Panc1 (cell line): ENCODE measurements at regions not wholly inside any gene's neighbourhood (a gene's known extent, or its start where the extent isn't known, plus 50 kb on each side); places are given as distances from the start of the nearest gene placed in this dataset.

Experiments
- ATAC-seq: fragments of 200-7000 bp; cut with Tn5 transposase; 2 replicates; pipeline ENCODE4 v1.9.1; 2020; ENCODE audit warnings: mild to moderate bottlenecking, moderate library complexity
- BruUV-seq: library from RNA; stranded (reverse); fragments of 400-500 nt; replicated peaks from 2 replicates; lab custom pipeline; 2021; lab: Mats Ljungman, UMichigan
- CTCF ChIA-PET: fragments of 300-600 bp; sonication (Branson Sonifier 250); formaldehyde crosslinking; loops from one replicate; lab custom pipeline; 2022; ENCODE audit warnings: antibody characterized with exemption; lab: Charles Lee
- POLR2A ChIA-PET: fragments of 300-600 bp; sonication (Branson Sonifier 250); formaldehyde crosslinking; loops from one replicate; lab custom pipeline; 2022; ENCODE audit warnings: antibody characterized with exemption; lab: Charles Lee
- DNase-seq: peaks from one replicate; pipeline ENCODE4 v3.0.0-alpha.2; 2010; ENCODE audit warnings: low read depth, low spot score
- H3K27ac ChIP-seq: 2 replicates; pipeline ENCODE4 v1.5.1; 2011; ENCODE audit warnings: mild to moderate bottlenecking, low read length, inconsistent platforms
- H3K27me3 ChIP-seq: fragments of 200-500 bp; sonication (Bioruptor generic); 2 replicates; pipeline ENCODE4 v1.6.0; 2014; ENCODE audit warnings: low read length, inconsistent platforms; ENCODE audit not compliant: control insufficient read depth, insufficient read depth
- H3K36me3 ChIP-seq: fragments of 200-500 bp; sonication (Bioruptor generic); 2 replicates; pipeline ENCODE4 v1.5.1; 2014; ENCODE audit warnings: inconsistent platforms, mild to moderate bottlenecking, low read length, moderate library complexity; ENCODE audit not compliant: control insufficient read depth, insufficient read depth
- H3K4me1 ChIP-seq: 2 replicates; pipeline ENCODE4 v1.5.1; 2011; ENCODE audit warnings: inconsistent platforms, mild to moderate bottlenecking, low read length, moderate library complexity; ENCODE audit not compliant: control insufficient read depth, insufficient read depth
- H3K4me3 ChIP-seq, 2 experiments: 2 replicates each; pipeline ENCODE4 v1.5.1; 2011 to 2012; ENCODE audit warnings: low read depth in 2 of 2, low read length in 2 of 2, mild to moderate bottlenecking in 2 of 2, inconsistent platforms in 1 of 2, moderate library complexity in 1 of 2
- H3K9me3 ChIP-seq: fragments of 200-500 bp; sonication (Bioruptor generic); 2 replicates; pipeline ENCODE4 v1.5.1; 2014; ENCODE audit warnings: low read depth, mild to moderate bottlenecking, inconsistent platforms, low read length, moderate library complexity; ENCODE audit not compliant: control insufficient read depth, insufficient read depth
- POLR2AphosphoS5 ChIP-seq: IDR thresholded peaks from 2 replicates; pipeline ENCODE4 v1.6.1; 2012; ENCODE audit warnings: mild to moderate bottlenecking, low read depth, low read length, moderate library complexity
- SIN3A ChIP-seq: IDR thresholded peaks from 2 replicates; pipeline ENCODE4 v1.6.1; 2012; ENCODE audit warnings: low read depth, mild to moderate bottlenecking, low read length, moderate library complexity, borderline replicate concordance; ENCODE audit not compliant: insufficient read depth
- TCF7L2 ChIP-seq: IDR thresholded peaks from 2 replicates; pipeline ENCODE4 v1.6.1; 2011; ENCODE audit warnings: mild to moderate bottlenecking, low read depth, low read length, inconsistent platforms
- in situ Hi-C: cut with HindIII; loops from 2 replicates; pipeline ENCODE4 v1.10.0; 2016; ENCODE audit warnings: low sequenced_read_pairs, low pct_unique_long_range_greater_than_20kb
- intact Hi-C: fragments of 100-400 bp; cut with micrococcal nuclease; formaldehyde crosslinking; loops from one replicate; pipeline ENCODE4 v1.10.0; 2022; ENCODE audit not compliant: unreplicated experiment
- TF ChIP-seq, protein P1 (sequence below): fragments of 450-650 bp; IDR thresholded peaks from 2 replicates; pipeline ENCODE4 v1.5.1; 2017; ENCODE audit warnings: mild to moderate bottlenecking
- TF ChIP-seq, protein P2 (sequence below), 2 experiments: IDR thresholded peaks; 2 replicates each; pipeline ENCODE4 v1.6.1; 2011 to 2012; ENCODE audit warnings: low read depth in 2 of 2, control low read depth in 1 of 2, low read length in 1 of 2, mild to moderate bottlenecking in 1 of 2, moderate library complexity in 1 of 2; ENCODE audit not compliant: insufficient read depth in 1 of 2

DNA sequence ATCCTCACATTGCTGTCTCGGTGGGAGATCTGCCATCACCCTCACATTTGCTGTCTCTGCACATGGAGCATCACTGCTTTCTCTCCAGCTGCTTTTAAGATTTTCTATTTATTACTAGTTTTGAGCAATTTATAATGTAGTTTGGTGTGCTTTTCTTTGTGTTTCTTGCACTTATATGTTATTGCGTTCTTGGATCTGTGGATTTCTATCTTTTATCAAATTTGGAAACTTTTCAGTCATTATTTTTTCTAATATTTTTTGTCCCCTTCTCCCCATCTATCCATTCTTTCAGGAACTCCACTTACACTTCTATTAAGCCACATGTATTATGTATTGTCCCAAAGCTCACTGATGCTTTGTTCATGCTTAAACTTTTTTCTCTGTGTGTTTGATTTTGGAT lies 108.9 kb downstream of the FOXL3 start:
- peaks cover 7% of the 10 kb centered on the region for H3K27me3 ChIP-seq
- no peak for ATAC-seq
- no peak for DNase-seq
- no peak for TF ChIP-seq TCF7L2
- TF ChIP-seq, protein P1, sequence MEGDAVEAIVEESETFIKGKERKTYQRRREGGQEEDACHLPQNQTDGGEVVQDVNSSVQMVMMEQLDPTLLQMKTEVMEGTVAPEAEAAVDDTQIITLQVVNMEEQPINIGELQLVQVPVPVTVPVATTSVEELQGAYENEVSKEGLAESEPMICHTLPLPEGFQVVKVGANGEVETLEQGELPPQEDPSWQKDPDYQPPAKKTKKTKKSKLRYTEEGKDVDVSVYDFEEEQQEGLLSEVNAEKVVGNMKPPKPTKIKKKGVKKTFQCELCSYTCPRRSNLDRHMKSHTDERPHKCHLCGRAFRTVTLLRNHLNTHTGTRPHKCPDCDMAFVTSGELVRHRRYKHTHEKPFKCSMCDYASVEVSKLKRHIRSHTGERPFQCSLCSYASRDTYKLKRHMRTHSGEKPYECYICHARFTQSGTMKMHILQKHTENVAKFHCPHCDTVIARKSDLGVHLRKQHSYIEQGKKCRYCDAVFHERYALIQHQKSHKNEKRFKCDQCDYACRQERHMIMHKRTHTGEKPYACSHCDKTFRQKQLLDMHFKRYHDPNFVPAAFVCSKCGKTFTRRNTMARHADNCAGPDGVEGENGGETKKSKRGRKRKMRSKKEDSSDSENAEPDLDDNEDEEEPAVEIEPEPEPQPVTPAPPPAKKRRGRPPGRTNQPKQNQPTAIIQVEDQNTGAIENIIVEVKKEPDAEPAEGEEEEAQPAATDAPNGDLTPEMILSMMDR = no peak
- TF ChIP-seq, protein P2, sequence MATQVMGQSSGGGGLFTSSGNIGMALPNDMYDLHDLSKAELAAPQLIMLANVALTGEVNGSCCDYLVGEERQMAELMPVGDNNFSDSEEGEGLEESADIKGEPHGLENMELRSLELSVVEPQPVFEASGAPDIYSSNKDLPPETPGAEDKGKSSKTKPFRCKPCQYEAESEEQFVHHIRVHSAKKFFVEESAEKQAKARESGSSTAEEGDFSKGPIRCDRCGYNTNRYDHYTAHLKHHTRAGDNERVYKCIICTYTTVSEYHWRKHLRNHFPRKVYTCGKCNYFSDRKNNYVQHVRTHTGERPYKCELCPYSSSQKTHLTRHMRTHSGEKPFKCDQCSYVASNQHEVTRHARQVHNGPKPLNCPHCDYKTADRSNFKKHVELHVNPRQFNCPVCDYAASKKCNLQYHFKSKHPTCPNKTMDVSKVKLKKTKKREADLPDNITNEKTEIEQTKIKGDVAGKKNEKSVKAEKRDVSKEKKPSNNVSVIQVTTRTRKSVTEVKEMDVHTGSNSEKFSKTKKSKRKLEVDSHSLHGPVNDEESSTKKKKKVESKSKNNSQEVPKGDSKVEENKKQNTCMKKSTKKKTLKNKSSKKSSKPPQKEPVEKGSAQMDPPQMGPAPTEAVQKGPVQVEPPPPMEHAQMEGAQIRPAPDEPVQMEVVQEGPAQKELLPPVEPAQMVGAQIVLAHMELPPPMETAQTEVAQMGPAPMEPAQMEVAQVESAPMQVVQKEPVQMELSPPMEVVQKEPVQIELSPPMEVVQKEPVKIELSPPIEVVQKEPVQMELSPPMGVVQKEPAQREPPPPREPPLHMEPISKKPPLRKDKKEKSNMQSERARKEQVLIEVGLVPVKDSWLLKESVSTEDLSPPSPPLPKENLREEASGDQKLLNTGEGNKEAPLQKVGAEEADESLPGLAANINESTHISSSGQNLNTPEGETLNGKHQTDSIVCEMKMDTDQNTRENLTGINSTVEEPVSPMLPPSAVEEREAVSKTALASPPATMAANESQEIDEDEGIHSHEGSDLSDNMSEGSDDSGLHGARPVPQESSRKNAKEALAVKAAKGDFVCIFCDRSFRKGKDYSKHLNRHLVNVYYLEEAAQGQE (IDR thresholded peaks at IDR 0.05; ENCODE audit: insufficient read depth in 1 of 2, low read depth in 2 of 2, low read length in 1 of 2) = no peak
- no peak for TF ChIP-seq SIN3A
- TF ChIP-seq POLR2AphosphoS5 = no peak
- no peak overlapping the region for H3K27ac ChIP-seq
- CTCF ChIA-PET = no interaction called here
- peaks cover 27% of the 10 kb centered on the region for H3K9me3 ChIP-seq
- intact Hi-C loops (no loop called here), in situ Hi-C loops (no loop called here)
- no peak overlapping the region for H3K4me3 ChIP-seq
- no TSS peak for BruUV-seq
- H3K4me1 ChIP-seq = no peaks in the 10 kb centered on the region
- H3K36me3 ChIP-seq = no peaks in the 10 kb centered on the region
- POLR2A ChIA-PET = no interaction called here

DNA sequence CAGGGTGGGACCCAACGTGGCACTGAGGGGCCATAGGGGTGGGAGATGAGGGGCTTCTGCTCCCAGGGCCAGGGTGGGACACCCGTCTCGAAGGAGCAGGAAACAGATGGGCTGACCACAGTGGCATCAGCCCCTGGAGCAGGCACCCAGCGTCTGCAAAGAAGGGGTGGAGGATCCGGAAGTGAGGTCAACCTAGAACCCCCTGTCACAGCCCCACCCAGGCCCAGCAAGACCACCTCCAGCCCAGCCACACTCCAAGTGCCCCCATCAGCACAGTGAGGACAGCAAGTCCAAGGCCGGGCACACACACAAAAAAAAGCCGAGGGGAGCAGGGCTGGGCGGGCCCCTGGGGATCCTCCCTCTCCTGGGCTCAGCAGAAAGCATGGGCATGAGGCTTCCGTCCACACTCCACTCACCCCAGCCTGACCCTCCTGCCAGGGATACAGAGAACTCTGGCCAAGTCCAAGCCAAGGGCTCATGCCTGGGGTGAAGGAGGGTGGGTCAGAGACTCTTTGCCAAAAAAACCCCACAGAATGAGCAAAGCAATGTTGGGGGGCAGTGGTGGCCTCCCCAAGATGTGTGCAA lies 111.0 kb downstream of the FOXL3 start:
- intact Hi-C loops = no loop called here
- Histone ChIP-seq H3K9me3 (peaks cover 17% of the 10 kb centered on the region), H3K4me1 (no peaks in the 10 kb centered on the region), H3K36me3 (no peaks in the 10 kb centered on the region), H3K27me3 (peaks cover 18% of the 10 kb centered on the region), H3K27ac (no peak overlapping the region), H3K4me3 (no peak overlapping the region)
- DNase-seq (no peak), ATAC-seq (no peak)
- TF ChIP-seq SIN3A = no peak
- no peak for TF ChIP-seq POLR2AphosphoS5
- TF ChIP-seq TCF7L2 = no peak
- TF ChIP-seq, protein P1 = no peak
- TF ChIP-seq, protein P2 (IDR thresholded peaks at IDR 0.05; ENCODE audit: insufficient read depth in 1 of 2, low read depth in 2 of 2, low read length in 1 of 2) = no peak
- in situ Hi-C loops = no loop called here
- ChIA-PET POLR2A (no interaction called here), CTCF (no interaction called here)
- BruUV-seq = no TSS peak
